ENCODE measurements at regions not wholly inside any gene's neighbourhood (a gene's known extent, or its start where the extent isn't known, plus 50 kb on each side); places are given as distances from the start of the nearest gene placed in this dataset.

DNA sequence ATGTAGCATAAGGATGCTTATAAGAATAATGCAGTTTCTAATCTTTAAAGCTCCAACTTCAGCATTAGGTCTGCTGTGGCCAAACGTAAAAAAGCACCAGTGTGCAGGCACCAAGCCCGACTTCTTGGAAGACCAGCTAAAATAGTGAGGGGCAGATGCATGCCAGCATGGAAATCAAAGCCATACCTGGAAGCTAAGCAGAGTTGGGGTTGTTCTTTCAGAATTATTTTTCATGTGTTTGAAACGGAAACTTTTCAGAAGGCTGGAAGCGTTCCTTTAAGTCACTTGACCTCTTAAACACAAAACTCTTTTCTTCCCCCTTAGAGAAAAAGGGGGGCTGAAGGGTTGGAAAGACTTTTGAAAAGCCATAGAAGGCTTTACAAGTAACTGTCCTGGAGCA is 329.2 kb upstream of the C1orf87 start:
- no peak for ATAC-seq (ENCODE audit: low FRiP score)
- TF ChIP-seq, protein P1, sequence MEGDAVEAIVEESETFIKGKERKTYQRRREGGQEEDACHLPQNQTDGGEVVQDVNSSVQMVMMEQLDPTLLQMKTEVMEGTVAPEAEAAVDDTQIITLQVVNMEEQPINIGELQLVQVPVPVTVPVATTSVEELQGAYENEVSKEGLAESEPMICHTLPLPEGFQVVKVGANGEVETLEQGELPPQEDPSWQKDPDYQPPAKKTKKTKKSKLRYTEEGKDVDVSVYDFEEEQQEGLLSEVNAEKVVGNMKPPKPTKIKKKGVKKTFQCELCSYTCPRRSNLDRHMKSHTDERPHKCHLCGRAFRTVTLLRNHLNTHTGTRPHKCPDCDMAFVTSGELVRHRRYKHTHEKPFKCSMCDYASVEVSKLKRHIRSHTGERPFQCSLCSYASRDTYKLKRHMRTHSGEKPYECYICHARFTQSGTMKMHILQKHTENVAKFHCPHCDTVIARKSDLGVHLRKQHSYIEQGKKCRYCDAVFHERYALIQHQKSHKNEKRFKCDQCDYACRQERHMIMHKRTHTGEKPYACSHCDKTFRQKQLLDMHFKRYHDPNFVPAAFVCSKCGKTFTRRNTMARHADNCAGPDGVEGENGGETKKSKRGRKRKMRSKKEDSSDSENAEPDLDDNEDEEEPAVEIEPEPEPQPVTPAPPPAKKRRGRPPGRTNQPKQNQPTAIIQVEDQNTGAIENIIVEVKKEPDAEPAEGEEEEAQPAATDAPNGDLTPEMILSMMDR (IDR thresholded peaks at IDR 0.05), result no peak
- DNase-seq (ENCODE audit: low spot score), result no peak

DNA sequence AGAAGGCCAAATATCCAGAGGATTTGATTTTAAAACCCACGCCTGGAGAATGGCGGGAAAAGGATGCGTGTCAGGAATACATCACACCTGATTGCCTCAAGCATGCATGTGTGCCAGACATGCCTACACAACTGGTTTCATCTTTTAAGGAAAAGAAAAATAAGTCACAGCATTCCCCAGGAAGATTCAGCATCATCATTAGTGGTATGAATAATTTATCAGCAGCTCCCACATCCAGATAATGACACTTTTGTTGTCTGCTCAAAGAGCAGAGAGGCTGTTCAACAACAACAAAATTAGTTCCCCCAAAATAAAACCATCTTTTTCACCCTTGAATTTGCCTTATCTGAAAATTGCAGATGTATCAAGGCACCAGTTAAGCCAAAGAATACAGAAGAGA is 328.6 kb upstream of the C1orf87 start:
- DNase-seq (ENCODE audit: low spot score), result no peak
- TF ChIP-seq, protein P1 (IDR thresholded peaks at IDR 0.05), result no peak
- ATAC-seq (ENCODE audit: low FRiP score), result no peak

DNA sequence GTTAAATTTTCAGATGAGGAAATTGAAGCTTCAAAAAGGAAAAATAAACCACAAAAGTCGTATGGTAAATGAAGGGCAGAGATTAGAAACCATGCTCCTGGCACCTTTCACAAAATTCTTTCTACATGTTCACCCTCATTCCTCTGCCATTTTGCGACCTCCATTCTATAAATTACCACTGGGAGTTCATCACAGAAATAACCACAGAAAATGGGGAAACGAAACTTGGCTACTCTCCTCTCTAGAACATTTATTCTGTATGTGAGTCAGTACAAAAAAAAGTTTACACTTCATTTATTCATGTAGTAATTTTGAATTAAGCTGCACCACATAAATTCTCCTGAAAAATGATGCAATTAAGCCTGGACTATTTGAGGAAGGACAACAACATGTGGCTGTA is 320.9 kb upstream of the C1orf87 start:
- TF ChIP-seq, protein P1 (IDR thresholded peaks at IDR 0.05), result no peak
- no peak for ATAC-seq (ENCODE audit: low FRiP score)
- DNase-seq (ENCODE audit: low spot score), result no peak

DNA sequence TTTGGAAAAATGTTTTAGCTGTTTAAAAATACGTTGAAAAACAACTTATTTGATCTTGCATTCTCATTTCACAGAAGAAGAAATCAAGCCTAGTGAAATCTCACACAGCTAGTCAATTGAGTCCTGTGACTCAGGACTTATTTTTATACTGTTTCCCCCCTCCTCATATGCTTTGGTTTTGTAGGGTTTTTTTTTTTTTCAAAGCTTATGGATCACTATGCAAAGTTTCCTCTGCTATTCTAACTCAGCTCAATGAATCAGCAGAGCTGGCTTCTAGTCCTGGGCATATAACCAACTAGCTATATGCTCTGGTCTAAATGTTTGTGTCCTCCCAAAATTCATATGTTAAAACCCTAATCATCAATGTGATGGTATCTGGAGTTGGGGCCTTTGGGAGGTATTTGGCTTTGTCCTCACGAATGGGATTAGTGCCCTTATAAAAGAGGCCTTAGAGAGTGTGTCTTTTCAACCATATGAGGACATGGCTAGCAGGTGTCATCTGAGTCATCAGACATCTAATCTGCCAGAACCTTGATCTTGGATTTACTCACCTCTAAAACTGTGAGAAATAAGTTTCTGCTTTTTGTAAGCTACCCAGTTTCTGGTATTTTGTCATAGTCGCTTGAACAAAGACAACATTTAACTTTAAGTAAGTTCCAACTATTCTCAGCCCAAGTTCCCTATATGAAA is 317.2 kb upstream of the C1orf87 start:
- TF ChIP-seq, protein P1 (IDR thresholded peaks at IDR 0.05), result no peak
- ATAC-seq (ENCODE audit: low FRiP score), result no peak
- no peak for DNase-seq (ENCODE audit: low spot score)

DNA sequence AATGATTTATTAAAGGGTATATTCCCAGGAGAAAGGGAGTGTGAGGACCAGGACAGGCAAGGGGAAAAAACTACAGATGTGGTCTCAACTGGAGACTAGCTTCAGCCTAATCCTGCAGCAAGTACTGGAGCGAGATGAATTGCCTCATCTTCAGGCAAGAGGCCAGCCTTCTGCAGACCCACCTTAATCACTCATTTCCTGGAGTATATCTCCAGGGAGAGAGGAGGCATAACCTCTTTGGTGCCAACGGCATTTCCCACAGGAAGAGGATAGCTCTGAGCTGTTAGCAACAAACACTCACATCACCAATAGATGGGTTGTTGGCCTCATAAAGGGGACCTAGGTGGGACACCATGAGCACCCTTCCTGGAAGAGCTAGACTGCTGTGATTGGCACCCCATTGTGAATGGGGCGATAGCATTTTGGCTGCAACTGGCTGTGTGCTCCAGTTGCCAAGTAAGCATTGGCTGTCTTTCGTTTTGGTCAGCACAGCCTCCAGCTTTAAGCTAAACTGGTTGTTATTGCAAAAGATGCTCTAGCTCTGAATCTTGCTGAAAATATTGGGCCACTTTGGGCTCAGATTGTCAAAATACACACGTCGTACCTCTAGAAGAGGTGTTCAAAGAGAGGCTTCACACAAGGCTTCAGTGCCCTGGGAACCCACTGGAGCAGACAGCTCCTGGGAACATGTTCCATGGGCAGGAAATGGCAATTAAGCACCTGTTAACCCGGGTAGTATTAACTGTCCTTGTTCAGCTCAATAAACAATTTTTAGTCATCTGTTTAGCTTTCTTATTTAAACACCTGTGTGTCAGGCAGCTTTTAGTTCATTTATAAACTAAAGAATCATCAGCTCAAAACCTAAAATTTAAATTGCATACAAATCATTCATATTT is 314.8 kb upstream of the C1orf87 start:
- ATAC-seq (ENCODE audit: low FRiP score) (peak; percentile 91), DNase-seq (ENCODE audit: low spot score) (no peak)
- TF ChIP-seq, protein P1 (IDR thresholded peaks at IDR 0.05), result no peak

DNA sequence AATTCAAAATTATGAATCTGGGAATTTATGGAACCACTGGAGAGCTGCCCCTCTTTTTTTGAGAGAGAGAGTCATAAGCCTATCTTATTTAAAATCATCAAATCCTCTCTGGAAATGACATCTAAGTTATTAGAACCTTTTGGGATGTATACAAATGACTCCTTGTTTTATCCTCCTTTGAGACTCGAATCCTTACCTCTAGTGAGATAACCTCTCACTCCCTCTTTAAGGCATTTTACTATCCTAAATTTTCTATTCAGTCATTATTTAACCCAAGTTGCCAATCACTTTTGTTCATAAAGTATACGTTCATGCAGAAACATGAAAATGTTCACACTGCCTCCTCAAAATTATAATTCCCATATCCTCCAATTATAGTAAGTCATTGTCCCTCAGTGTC is 313.6 kb upstream of the C1orf87 start:
- DNase-seq (ENCODE audit: low spot score) (no peak), ATAC-seq (ENCODE audit: low FRiP score) (no peak)
- TF ChIP-seq, protein P1 (IDR thresholded peaks at IDR 0.05), result no peak
